ENCODE measurements at regions not wholly inside any gene's neighbourhood (a gene's known extent, or its start where the extent isn't known, plus 50 kb on each side); places are given as distances from the start of the nearest gene placed in this dataset.

- no peak for DNase-seq (ENCODE audit: low read depth)
These were observed 156.9 kb downstream of the USP12 start for GRCh38 chr13:27014406-27015359.

- DNase-seq (ENCODE audit: low read depth): no peak
These were observed 159.0 kb downstream of the USP12 start for GRCh38 chr13:27012482-27013197.

- DNase-seq (ENCODE audit: low read depth): no peak
These were observed 159.9 kb downstream of the USP12 start for GRCh38 chr13:27011661-27012060.

GRCh38 chr13:27008733-27009132 lies 162.9 kb downstream of the USP12 start:
- DNase-seq (ENCODE audit: low read depth): no peak

- no peak for DNase-seq (ENCODE audit: low read depth)
These were observed 164.4 kb downstream of the USP12 start for GRCh38 chr13:27007166-27007565.

GRCh38 chr13:27006519-27007161 lies 165.0 kb downstream of the USP12 start:
- no peak for DNase-seq (ENCODE audit: low read depth)

- DNase-seq (ENCODE audit: low read depth): no peak
These were observed 165.6 kb downstream of the USP12 start for GRCh38 chr13:27005976-27006518.

- no peak for DNase-seq (ENCODE audit: low read depth)
These were observed 166.1 kb downstream of the USP12 start for GRCh38 chr13:27005556-27005955.

- DNase-seq (ENCODE audit: low read depth): no peak
These were observed 166.7 kb downstream of the USP12 start for GRCh38 chr13:27004866-27005265.

- DNase-seq (ENCODE audit: low read depth): no peak
These were observed 167.3 kb downstream of the USP12 start for GRCh38 chr13:27004326-27004725.

- DNase-seq (ENCODE audit: low read depth): no peak
These were observed 169.9 kb downstream of the USP12 start for GRCh38 chr13:27001705-27002104.

GRCh38 chr13:27000686-27001085 lies 170.9 kb downstream of the USP12 start:
- no peak for DNase-seq (ENCODE audit: low read depth)

- no peak for DNase-seq (ENCODE audit: low read depth)
These were observed 172.1 kb downstream of the USP12 start for GRCh38 chr13:26999499-26999898.

- DNase-seq (ENCODE audit: low read depth): no peak
These were observed 173.3 kb downstream of the USP12 start for GRCh38 chr13:26998292-26998691.

GRCh38 chr13:26996965-26997752 lies 174.5 kb downstream of the USP12 start:
- no peak for DNase-seq (ENCODE audit: low read depth)

GRCh38 chr13:26995159-26995558 lies 176.5 kb downstream of the USP12 start:
- DNase-seq (ENCODE audit: low read depth): no peak

GRCh38 chr13:26993780-26994179 lies 177.8 kb downstream of the USP12 start:
- no peak for DNase-seq (ENCODE audit: low read depth)

GRCh38 chr13:26992951-26993719 lies 178.5 kb downstream of the USP12 start:
- no peak for DNase-seq (ENCODE audit: low read depth)

- no peak for DNase-seq (ENCODE audit: low read depth)
These were observed 180.0 kb downstream of the USP12 start for GRCh38 chr13:26991508-26992181.
